OCI-M2 (cell line): ENCODE measurements at regions not wholly inside any gene's neighbourhood (a gene's known extent, or its start where the extent isn't known, plus 50 kb on each side); places are given as distances from the start of the nearest gene placed in this dataset.

Source experiments
- DNase-seq: peaks from one replicate; lab custom pipeline; 2025; ENCODE audit not compliant: unreplicated experiment; lab: John Stamatoyannopoulos, UW

DNA sequence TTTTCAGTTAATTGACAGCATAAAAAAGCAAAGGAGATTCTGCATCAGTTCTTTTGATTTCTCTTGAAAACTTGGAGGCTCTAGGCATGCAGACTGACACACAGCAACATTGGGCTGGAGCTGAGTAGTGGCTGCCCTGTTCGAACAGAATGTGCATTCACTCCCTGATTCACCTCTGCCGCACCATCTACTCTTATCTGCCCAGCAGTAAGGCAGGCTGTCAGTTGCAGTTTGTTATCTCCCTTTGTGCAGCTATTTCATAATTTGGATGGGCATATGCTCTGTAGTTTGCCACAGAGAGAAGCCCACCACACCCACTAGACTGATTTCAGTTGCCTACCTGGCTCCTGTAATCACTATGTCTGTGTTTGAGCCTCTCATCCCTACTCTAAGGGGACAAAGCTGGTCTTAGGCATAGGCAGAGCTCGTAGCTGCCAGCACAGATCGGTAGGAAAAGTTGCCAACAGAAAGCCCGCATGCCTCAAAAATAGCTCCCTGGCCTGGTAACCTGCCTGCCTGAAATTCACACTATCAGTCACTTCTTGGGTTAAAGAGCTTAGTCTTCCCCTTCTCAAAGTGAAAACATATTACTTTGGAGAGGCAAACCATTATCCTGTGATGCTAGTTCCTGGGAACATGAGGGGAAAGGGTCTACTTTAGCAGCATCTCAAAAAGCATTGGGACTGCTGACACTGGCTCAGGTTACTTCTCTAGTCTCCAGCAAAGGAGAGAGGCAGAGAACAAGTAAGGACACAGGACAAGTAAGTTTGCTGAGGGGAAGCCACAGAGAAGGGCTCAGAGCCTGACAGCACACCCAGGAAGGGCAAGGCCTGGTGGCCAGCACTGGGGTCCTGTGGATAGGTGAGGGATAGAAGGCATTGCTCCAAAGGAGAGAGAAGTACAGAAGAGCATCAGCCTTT is 75.9 kb upstream of the TMEM164 start:
- no peak for DNase-seq

DNA sequence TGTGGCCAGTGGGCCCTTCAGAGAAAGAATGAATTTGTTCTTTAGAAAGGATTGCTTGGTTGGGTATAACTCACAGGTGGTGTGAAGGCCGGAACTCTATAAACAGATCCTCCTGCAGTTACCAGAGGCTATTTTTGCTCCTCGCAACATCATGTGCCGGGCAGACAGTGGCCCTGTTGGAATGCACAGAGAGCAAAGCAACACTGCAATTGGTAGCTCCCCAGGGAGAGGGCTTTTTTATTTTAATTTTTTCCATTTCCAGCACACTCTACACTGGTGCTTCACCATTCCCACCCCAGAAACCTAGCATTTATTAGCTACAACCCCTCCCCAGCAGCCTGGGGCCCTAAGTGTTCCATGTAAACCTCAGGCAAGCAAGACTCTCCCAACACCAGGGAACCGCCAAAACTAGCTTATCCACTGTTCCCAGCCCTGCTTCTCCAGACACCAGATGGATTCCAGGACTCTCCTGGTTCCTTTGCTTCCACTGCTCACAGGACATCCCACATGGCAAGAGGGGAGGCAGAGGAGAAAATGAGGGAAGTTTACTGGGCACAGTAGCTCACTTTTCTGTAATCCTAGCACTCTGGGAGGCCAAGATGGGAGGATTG is 75.1 kb upstream of the TMEM164 start:
- no peak for DNase-seq

DNA sequence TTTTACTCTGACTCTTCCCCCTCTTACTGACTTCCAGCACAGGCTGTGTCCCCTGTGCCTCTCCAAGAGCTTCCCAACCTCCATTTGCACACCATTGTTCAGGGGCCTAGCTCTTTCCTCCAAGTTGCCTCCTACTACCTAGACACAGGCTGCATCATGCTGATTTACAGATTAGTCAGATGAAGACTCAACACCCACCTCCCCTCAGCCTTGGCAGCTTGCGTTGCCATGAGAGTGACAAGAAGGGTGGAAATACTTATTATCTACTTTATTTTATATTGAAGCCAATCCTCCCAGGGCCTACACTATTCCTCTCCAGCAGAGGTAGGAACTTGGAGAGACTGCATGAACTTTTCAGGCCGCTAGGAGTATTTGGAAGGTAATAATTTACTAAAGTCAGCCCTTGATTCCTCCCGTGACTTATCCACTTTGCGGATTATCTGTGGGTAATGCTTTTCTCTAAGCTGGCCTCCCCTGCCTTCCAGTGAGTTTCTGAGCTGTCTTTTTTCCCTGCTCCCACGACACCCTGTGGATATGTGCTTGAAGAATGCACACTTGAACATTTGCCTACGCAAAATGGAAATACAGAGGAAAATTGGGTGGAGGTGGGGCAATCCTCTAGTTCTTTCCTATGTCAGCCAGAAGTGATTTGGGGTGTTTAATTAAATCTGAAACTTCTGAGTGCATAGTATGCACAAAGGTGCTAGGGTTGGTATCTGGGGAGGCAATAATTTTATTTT is 74.1 kb upstream of the TMEM164 start:
- DNase-seq, result no peak

DNA sequence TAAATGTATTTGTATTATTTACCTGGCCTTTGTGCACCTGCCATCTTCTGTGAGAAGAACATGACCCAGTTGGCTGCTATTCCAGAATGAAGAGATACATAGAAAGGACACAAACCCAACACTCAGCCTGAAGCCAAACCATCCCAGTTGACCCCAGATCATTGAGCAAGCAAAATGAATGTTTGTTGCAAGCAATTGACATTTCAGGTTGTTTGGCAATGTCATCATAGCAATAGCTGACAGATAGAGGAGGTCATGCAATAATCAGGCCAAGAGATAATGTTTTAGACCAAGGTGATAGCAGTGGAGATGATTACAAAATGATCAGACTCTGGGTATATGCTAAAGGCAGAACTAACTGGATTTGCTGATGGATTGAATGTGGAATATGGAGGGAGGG is 71.2 kb upstream of the TMEM164 start:
- DNase-seq, result no peak

DNA sequence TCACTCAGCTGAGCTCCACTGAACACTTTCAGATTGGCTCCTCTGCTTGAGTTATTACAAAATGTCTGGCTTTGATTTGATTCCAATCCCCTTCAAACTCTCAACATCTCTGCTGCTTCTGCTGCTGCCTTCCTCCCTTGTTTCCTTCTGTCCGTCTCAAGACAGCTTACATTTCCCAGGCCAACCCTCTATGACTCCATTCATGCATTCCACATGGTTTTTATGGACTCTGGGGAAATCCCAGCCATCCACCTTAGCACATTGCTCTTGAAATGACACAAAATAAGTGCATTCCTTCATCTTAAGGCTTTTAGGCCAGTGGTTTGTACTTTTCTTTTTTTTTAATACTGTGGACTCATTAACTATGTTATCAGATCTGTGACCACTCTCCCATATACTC is 68.5 kb upstream of the TMEM164 start:
- DNase-seq, result no peak

DNA sequence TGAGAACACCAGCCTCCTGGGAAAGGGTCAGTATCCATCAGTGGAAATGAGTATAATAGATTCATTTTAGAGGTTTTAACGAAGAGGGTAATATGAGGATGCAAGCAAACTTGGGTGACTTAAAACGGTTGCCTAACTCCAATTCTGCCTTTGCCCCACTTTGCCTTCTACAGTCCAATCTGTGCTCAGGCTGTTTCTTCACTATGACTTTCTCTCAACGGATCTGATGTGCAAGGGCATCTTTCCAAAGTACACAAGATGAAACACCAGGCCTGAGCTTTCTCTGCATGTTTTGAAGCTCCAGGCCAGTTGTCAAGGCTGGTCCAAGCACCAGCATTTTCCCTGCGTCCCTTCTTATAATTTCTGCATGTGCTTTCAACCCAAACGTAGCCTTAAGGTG is 68.0 kb upstream of the TMEM164 start:
- DNase-seq, result no peak

DNA sequence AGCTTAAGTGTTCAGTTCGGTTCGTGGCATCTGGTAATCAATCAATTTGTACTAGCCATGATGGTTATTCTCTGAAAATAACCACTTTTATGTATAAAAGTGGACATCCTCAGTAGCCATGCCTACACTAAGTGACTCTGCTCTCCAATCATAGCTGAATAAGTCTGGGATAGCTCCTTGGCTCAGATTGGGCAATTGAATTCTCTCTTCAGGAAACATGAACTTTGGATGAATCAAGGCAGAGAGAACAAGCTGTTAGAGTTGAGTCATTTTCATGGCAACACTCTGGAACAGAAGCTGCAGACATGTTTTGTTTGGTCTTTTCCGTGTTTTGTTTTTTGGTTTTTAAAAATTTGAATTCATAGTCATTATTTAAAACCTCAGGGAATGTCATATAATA is 66.8 kb upstream of the TMEM164 start:
- DNase-seq, result no peak

DNA sequence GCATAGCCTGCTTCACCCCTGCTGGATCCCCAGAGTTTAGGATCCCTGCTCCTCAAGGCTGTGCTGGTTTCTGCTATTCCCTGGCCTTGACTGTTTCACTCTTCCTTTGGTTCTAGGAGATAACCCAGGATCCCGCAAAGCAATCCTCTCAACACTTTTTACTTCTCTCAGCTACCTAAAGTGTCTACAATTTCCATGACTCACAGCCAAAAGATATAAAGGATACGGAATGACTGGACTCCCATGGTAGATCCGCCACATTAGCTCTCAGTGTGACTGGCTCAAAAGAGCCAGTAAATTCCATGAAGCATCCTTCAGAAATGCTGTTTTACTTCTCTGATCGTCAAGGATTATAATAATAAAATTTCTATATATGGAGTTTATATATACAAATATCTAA is 66.3 kb upstream of the TMEM164 start:
- no peak for DNase-seq

DNA sequence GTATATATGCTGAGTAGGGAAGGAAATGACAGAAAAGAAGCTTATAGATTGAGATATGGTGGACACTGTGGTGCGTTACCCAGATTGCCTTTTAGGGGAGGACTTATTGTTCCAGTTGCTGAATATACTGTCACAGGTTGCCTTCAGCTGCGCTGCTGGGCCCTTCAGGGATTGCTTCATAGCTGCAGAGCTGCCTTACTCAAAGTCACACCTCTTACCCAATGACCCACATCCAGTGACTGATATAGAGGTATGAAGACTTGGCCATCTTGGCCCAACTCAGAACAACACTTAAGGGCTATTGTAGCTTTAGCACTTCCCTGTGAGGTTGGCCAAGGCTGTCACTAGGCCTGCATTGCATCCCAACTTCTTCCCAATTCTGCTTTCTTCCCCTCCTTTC is 63.4 kb upstream of the TMEM164 start:
- DNase-seq, result no peak

DNA sequence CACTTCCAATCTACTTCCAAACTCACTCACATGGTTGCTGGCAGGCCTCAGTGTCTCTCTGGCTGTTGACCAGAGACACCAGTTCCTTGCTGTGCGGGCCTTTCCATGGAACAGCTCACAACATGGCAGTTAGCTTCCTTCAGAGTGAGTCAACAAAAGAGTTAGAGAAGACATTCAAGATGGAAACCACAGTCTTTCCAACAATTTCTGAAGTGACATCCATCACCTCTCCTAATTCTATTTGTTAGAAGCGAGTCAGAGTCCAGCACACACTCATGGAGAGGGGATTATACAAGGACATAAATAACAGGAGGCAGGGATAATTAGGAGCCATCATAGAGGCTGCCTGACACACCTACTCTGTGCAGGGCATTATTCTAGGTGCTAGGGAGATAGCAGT is 62.5 kb upstream of the TMEM164 start:
- DNase-seq, result no peak

DNA sequence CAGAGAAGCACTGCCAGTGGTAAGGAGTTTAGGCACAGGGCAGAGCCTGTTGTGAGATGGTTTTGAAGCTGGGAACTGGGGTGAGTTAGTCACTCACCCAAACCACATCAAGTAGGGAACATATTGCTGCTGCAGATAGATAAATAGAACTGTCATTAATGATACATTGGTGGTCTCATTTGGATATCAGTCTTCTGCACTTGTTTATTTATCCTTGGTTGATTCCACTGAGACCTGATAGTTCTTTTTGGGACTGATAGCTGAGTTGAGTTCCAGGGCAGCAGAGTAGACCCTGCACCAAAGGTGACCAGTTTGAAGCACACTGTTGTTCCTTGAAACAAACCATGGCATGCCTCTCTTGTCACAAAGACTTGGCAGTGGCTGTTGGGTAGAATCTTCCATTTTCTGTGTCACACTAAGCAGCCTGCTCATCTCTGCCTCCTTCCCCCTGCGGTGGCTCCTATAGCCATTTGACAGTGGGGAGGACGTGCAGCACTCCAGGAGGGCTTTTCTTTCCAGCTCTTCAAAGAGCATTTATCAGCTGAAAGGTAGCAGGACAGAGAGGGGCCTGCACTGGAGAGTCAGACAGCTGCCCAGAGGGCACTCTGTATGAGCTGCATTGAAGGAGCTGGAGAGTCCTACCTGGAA is 59.7 kb upstream of the TMEM164 start:
- DNase-seq, result no peak

DNA sequence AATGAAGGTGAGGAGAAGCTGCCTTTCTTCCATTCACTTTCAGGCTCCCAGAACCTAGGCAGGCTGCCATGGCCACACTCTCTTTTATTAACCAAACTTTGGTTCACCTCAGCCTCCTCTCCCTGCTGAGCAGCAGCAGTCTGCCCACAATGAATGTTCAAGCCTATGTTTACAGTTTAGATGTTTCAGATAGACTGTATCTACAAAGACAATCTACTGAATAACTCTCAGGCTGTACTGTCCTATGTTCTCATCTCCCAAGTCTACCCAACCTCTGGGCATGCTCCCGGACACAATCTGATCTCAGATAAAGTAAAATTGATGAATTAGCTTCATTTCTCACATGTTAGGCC is 59.2 kb upstream of the TMEM164 start:
- no peak for DNase-seq

DNA sequence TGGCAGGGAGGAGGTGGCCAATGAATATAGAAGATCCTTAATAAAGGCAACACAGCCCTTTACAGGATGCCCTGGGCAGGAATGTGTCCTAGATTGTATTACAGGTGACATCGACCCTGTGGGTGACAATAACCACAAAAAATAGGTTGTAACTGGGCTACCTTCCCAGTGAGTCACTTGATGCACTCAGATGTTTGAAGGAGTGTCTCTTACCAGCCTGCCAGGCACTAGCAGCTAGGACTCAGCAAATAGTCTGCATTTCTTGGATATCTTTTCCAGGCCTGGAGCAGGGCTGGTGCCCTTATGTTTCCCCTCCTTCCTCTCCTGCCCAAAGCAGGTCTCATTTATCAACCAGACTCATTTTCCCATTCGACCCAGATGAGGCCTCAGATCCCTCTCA is 50.9 kb upstream of the TMEM164 start:
- DNase-seq, result no peak

DNA sequence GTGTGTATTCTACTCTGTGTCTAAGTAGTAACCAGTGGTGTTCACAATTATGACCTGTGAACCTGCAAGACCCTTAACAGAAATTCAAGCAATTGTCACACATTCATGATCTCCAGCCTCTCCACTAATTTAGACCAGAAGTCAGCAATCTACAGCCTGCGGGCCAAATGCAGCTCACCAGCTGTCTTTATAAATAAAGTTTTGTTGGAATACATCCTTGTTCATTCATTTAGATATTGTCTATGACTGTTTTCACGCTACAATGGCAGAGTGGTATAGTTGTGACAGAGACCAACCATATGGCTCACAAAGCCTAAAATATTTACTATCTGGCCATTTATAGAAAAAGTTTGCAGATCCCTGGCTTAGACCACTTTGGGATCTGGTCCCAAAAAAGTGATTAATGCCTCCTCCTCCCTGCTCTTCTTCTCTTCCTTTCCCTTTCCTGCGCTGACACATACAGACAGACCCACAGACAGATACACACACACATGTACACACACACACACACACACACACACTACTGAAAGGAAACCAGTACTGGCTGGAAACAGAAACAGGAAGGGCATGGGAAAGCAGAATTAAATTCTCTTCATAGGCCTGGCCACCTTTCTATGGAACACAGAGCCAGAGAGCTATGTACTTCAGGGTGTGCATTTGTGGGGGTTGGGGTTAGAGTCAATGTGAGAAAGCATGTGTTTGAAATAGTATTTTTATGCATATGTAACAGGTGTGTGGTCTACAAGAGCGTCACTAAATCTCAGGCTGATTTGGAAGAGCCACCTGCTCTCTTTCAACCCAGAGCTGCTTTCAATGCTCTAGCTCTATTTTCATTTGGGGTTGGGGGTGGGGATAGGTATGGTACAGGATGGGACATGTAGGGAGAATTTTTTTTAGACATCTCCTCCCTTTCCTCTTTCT is 49.7 kb upstream of the TMEM164 start:
- no peak for DNase-seq
